Upper lobe of left lung (tissue), 6 donors: ENCODE measurements at regions not wholly inside any gene's neighbourhood (a gene's known extent, or its start where the extent isn't known, plus 50 kb on each side); places are given as distances from the start of the nearest gene placed in this dataset.
A peak's percentile ranks its signal among the peaks of the same experiment; 100 is the strongest.

Experiments used
- ATAC-seq, 2 donors: fragments of 200-7000 bp; cut with Tn5 transposase; one replicate each; pipeline ENCODE4 v1.9.1; 2022; ENCODE audit warnings: mild to moderate bottlenecking in 2 of 2, moderate library complexity in 2 of 2; ENCODE audit not compliant: low FRiP score in 2 of 2
- DNase-seq, 2 donors: peaks; one replicate each; pipeline ENCODE4 v3.0.0-alpha.2; 2019 to 2020
- H3K27ac ChIP-seq, 4 donors: fragments of 200-600 bp; sonication (generic); one replicate each; pipeline ENCODE4 v1.5.1; 2016 to 2019
- H3K27me3 ChIP-seq, 4 donors: fragments of 200-600 bp; sonication (generic); one replicate each; pipeline ENCODE4 v1.5.1; 2017 to 2019
- H3K36me3 ChIP-seq, 4 donors: fragments of 200-600 bp; sonication (generic); one replicate each; pipeline ENCODE4 v1.5.1; 2016 to 2019
- H3K4me1 ChIP-seq, 4 donors: fragments of 200-600 bp; sonication (generic); one replicate each; pipeline ENCODE4 v1.5.1; 2018 to 2019
- H3K4me3 ChIP-seq, 4 donors: fragments of 200-600 bp; sonication (generic); one replicate each; pipeline ENCODE4 v1.5.1; 2017 to 2019; ENCODE audit warnings: mild to moderate bottlenecking in 2 of 4, moderate library complexity in 1 of 4
- H3K9me3 ChIP-seq, 4 donors: fragments of 200-600 bp; sonication (generic); one replicate each; pipeline ENCODE4 v1.5.1; 2018 to 2019
- EP300 ChIP-seq, 4 donors: sonication (generic); formaldehyde crosslinking; IDR thresholded peaks; one replicate each; pipeline ENCODE4 v1.5.1; 2017; ENCODE audit warnings: antibody characterized with exemption in 4 of 4, control low read depth in 2 of 4
- POLR2A ChIP-seq, 4 donors: fragments of 450-650 bp; IDR thresholded peaks; one replicate each; pipeline ENCODE4 v1.5.1; 2016 to 2017; ENCODE audit warnings: antibody characterized with exemption in 4 of 4, mild to moderate bottlenecking in 2 of 4
- POLR2AphosphoS5 ChIP-seq, 2 donors: sonication (generic); formaldehyde crosslinking; IDR thresholded peaks; one replicate each; pipeline ENCODE4 v1.5.1; 2017; ENCODE audit warnings: antibody characterized with exemption in 2 of 2
- WGBS, 2 donors: methylation state at CpG; one replicate each; pipeline ENCODE4 v1.1.5; 2017 to 2018; 5-methylcytosine and 5-hydroxymethylcytosine counted together
- TF ChIP-seq, protein P1 (sequence below), 6 experiments: fragments of 450-650 bp in 4 of 6; fragments of 200-600 bp in 2 of 6; sonication (generic) in 2 of 6; IDR thresholded peaks; one replicate each; pipeline ENCODE4 v1.5.1; 2016 to 2019; ENCODE audit warnings: antibody characterized with exemption in 6 of 6
- donor health status: DM: no; HTN: no; CAD: no; lungs with moderate emphysema.
- donor health status: DM: no; HTN: yes; CAD: no; lungs with severe emphysema.

DNA sequence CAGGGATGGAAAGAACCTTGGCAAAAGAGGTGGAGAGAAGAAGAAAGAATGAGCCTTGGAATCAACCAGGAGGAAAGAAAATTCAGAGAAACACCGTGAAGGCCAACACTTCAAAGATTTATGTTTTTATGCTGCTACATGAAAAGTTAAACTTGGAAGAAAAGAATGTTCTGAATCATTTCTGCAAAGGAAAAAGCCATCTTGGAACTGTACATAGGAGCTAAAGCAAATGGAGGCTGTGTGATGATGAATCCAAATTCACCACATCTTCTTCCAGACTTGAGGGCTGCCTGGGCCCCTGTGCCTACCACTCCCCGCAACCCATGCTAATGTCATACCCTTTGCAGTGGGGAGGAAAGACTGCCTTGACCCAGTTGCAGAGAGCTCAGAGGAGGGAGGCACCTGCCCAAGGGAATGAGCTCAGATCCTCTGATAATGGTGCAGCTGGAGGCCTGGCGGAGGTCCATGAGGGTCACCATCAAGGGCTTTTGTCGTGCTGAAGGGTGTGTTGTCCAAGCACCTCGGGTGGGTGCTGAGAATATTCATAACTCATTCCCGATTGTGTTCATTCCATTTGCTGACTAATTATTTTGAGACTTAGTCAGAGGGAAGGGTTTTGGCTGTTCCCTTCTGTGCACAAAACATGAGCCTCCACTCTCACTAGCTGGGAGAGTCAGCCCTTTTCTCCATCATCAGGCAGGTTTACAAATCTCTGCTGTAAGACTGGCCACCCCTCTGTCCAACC, 245.8 kb upstream of the JAG1 start:
- no peak overlapping the region for H3K4me3 ChIP-seq
- no peaks in the 10 kb centered on the region for H3K27me3 ChIP-seq
- DNase-seq, result no peak
- no peaks in the 10 kb centered on the region for H3K36me3 ChIP-seq
- no peaks in the 10 kb centered on the region for H3K4me1 ChIP-seq
- 62 to 74% methylated on average over 5 to 6 of the region's 6 CpGs for WGBS, 2 donors
- TF ChIP-seq EP300 (IDR thresholded peaks at IDR 0.05), result no peak
- TF ChIP-seq POLR2A (IDR thresholded peaks at IDR 0.05), result no peak
- TF ChIP-seq POLR2AphosphoS5 (IDR thresholded peaks at IDR 0.05), result no peak
- TF ChIP-seq, protein P1, sequence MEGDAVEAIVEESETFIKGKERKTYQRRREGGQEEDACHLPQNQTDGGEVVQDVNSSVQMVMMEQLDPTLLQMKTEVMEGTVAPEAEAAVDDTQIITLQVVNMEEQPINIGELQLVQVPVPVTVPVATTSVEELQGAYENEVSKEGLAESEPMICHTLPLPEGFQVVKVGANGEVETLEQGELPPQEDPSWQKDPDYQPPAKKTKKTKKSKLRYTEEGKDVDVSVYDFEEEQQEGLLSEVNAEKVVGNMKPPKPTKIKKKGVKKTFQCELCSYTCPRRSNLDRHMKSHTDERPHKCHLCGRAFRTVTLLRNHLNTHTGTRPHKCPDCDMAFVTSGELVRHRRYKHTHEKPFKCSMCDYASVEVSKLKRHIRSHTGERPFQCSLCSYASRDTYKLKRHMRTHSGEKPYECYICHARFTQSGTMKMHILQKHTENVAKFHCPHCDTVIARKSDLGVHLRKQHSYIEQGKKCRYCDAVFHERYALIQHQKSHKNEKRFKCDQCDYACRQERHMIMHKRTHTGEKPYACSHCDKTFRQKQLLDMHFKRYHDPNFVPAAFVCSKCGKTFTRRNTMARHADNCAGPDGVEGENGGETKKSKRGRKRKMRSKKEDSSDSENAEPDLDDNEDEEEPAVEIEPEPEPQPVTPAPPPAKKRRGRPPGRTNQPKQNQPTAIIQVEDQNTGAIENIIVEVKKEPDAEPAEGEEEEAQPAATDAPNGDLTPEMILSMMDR (IDR thresholded peaks at IDR 0.05), result no peak
- ATAC-seq, result peak; percentile 26 to 69
- H3K9me3 ChIP-seq, result no peaks in the 10 kb centered on the region
- no peak overlapping the region for H3K27ac ChIP-seq

DNA sequence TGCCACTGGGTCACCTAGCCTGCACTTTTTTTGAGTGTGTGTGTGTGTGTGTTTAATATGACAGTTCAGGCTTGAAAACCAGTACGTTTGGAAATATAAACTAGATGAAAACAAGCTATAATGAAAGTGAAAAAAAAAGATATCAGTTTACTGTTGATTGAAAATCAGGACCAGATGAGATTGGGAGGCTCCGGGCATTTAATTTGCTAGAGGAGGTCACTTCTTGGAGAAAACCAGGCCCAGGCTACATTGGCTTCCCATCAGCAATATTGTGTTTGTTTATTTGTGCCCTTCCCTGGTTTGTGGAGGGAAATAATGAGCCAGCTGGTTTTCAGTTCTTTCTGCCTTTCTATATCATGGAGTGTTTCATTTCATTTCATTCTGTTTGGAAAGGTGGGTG, 246.6 kb upstream of the JAG1 start:
- TF ChIP-seq POLR2AphosphoS5 (IDR thresholded peaks at IDR 0.05), result no peak
- TF ChIP-seq POLR2A (IDR thresholded peaks at IDR 0.05), result no peak
- TF ChIP-seq, protein P1 (IDR thresholded peaks at IDR 0.05), result no peak
- TF ChIP-seq EP300 (IDR thresholded peaks at IDR 0.05), result no peak
- WGBS, 2 donors, result 62 to 71% methylated on average over 2 of the region's 2 CpGs
- no peak overlapping the region for H3K4me3 ChIP-seq
- no peak overlapping the region for H3K27ac ChIP-seq
- no peaks in the 10 kb centered on the region for H3K4me1 ChIP-seq
- H3K36me3 ChIP-seq, result no peaks in the 10 kb centered on the region
- DNase-seq (no peak), ATAC-seq (no peak)
- no peaks in the 10 kb centered on the region for H3K27me3 ChIP-seq
- no peaks in the 10 kb centered on the region for H3K9me3 ChIP-seq

DNA sequence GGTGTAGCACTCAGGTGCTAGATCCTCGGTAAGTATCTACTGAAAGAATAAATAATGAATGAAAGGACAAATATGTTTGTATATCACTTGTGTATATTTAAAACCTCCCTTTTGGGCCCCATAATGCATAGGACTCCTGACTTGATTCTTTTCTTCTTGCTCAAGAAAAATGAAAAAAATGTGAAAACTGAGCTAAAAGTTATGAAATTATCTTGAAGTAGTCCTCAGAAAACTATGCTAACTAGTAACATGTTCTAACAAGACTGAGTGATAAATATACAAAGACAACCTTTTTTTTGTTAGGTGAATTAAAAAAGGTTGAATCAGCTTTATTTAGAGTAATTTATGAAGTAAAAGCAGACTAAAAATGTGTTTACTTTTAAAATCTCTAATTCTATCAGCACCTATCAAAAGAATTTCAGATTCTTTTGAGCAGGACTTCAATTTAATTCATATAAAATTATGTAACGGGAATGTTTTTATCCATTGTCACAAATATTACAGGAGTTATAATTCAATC, 247.8 kb upstream of the JAG1 start:
- 86 to 90% methylated on average over 2 of the region's 2 CpGs for WGBS, 2 donors
- TF ChIP-seq POLR2AphosphoS5 (IDR thresholded peaks at IDR 0.05) (no peak), EP300 (IDR thresholded peaks at IDR 0.05) (no peak), POLR2A (IDR thresholded peaks at IDR 0.05) (no peak)
- TF ChIP-seq, protein P1 (IDR thresholded peaks at IDR 0.05), result no peak

DNA sequence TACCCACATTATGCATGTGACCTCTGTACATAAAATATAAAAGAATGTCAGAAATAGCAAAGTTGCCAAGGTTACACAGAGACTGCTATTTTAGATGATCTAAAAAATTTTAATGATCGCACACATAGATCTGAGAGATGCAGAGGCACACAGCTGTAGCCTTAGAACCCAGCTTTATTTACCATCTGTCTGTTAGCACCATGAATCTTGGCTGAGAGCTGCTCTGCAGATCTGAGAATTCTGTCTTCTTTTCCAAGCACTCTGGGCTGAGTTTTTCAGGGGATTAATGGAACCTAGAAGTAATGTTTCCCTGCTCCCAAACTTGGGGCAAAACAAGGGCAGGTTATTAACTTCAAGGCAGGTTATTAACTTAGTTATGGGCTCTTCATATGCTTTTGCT, 248.7 kb upstream of the JAG1 start:
- no peak for DNase-seq
- WGBS, 2 donors, result 73 to 81% methylated on average over 1 of the region's 1 CpG
- TF ChIP-seq, protein P1 (IDR thresholded peaks at IDR 0.05), result no peak
- TF ChIP-seq POLR2A (IDR thresholded peaks at IDR 0.05) (no peak), POLR2AphosphoS5 (IDR thresholded peaks at IDR 0.05) (no peak), EP300 (IDR thresholded peaks at IDR 0.05) (no peak)
- H3K9me3 ChIP-seq, result no peaks in the 10 kb centered on the region
- no peaks in the 10 kb centered on the region for H3K4me1 ChIP-seq
- no peaks in the 10 kb centered on the region for H3K27me3 ChIP-seq
- ATAC-seq, result no peak
- no peaks in the 10 kb centered on the region for H3K36me3 ChIP-seq
- no peak overlapping the region for H3K4me3 ChIP-seq
- no peak overlapping the region for H3K27ac ChIP-seq

More for the DNA sequence above, 247.8 kb upstream of the JAG1 start:
- DNase-seq, result no peak
- Histone ChIP-seq H3K9me3 (no peaks in the 10 kb centered on the region), H3K4me1 (no peaks in the 10 kb centered on the region), H3K27me3 (no peaks in the 10 kb centered on the region), H3K36me3 (no peaks in the 10 kb centered on the region), H3K4me3 (no peak overlapping the region), H3K27ac (no peak overlapping the region)
- no peak for ATAC-seq

DNA sequence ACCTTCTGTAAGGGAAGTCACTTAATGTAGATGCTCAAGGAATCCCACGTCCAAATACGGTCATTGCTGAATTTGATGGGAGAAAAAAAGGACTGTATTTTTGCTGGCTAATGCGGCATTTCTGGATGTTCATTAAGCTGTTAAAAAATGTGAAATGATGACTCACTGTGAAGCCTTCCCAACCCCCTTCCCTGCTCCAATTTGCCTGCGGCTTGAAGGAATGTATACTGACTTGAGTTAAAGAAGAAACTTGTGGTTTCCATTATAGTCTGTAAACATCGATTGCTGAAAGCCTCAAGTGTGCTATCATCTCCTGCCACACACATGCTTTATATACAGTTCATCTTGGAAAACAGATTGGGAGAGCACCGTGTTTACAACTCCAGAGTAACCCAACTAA, 249.1 kb upstream of the JAG1 start:
- Histone ChIP-seq H3K4me3 (no peak overlapping the region), H3K27ac (no peak overlapping the region), H3K27me3 (no peaks in the 10 kb centered on the region), H3K9me3 (no peaks in the 10 kb centered on the region), H3K36me3 (no peaks in the 10 kb centered on the region), H3K4me1 (no peaks in the 10 kb centered on the region)
- DNase-seq (no peak), ATAC-seq (no peak)
- no peak for TF ChIP-seq EP300 (IDR thresholded peaks at IDR 0.05)
- TF ChIP-seq POLR2A (IDR thresholded peaks at IDR 0.05), result no peak
- no peak for TF ChIP-seq POLR2AphosphoS5 (IDR thresholded peaks at IDR 0.05)
- TF ChIP-seq, protein P1 (IDR thresholded peaks at IDR 0.05), result no peak
- WGBS, 2 donors, result 75 to 80% methylated on average over 6 of the region's 6 CpGs
